HEK293T (cell line): ENCODE measurements at regions not wholly inside any gene's neighbourhood (a gene's known extent, or its start where the extent isn't known, plus 50 kb on each side); places are given as distances from the start of the nearest gene placed in this dataset.

Source experiments
- CTCF ChIA-PET: fragments of 350-600 bp; formaldehyde crosslinking; extraction: SDS; loops from one replicate; lab custom pipeline; 2021; ENCODE audit warnings: antibody characterized with exemption, inconsistent platforms; lab: Yijun Ruan, JAX
- POLR2A ChIA-PET: fragments of 350-600 bp; formaldehyde crosslinking; extraction: SDS; loops from one replicate; lab custom pipeline; 2020; ENCODE audit warnings: antibody characterized with exemption, inconsistent platforms; lab: Yijun Ruan, JAX
- DNase-seq: peaks from one replicate; pipeline ENCODE4 v3.0.0; 2012; ENCODE audit warnings: mixed read lengths; ENCODE audit errors: extremely low spot score
- ARNT ChIP-seq: fragments of 450-650 bp; IDR thresholded peaks from 2 replicates; pipeline ENCODE4 v1.6.1; 2017; ENCODE audit warnings: mild to moderate bottlenecking
- BHLHE40 ChIP-seq: fragments of 450-650 bp; IDR thresholded peaks from 2 replicates; pipeline ENCODE4 v1.6.1; 2016; ENCODE audit warnings: mild to moderate bottlenecking, moderate library complexity, borderline replicate concordance
- CTBP1 ChIP-seq: fragments of 450-650 bp; IDR thresholded peaks from 2 replicates; pipeline ENCODE4 v1.6.1; 2016; ENCODE audit warnings: borderline replicate concordance
- ELF4 ChIP-seq: fragments of 450-650 bp; IDR thresholded peaks from 2 replicates; pipeline ENCODE4 v1.6.1; 2017; ENCODE audit warnings: antibody characterized with exemption
- FOXA1 ChIP-seq: fragments of 450-650 bp; IDR thresholded peaks from 2 replicates; pipeline ENCODE4 v1.6.1; 2016; ENCODE audit warnings: mild to moderate bottlenecking
- FOXK2 ChIP-seq: fragments of 450-650 bp; IDR thresholded peaks from 2 replicates; pipeline ENCODE4 v1.6.1; 2016; ENCODE audit warnings: mild to moderate bottlenecking
- FOXM1 ChIP-seq: fragments of 450-650 bp; IDR thresholded peaks from 2 replicates; pipeline ENCODE4 v1.6.1; 2017; ENCODE audit warnings: mild to moderate bottlenecking, borderline replicate concordance
- HDGF ChIP-seq: fragments of 450-650 bp; IDR thresholded peaks from 2 replicates; pipeline ENCODE4 v1.6.1; 2017; ENCODE audit warnings: antibody characterized with exemption, borderline replicate concordance
- L3MBTL2 ChIP-seq: fragments of 450-650 bp; conservative IDR thresholded peaks from 2 replicates; pipeline ENCODE4 v1.6.1; 2016; ENCODE audit warnings: mild to moderate bottlenecking
- LEF1 ChIP-seq: fragments of 450-650 bp; IDR thresholded peaks from 2 replicates; pipeline ENCODE4 v1.6.1; 2017; ENCODE audit warnings: mild to moderate bottlenecking, borderline replicate concordance
- NFRKB ChIP-seq: fragments of 450-650 bp; IDR thresholded peaks from 2 replicates; pipeline ENCODE4 v1.6.1; 2016; ENCODE audit warnings: mild to moderate bottlenecking, moderate library complexity
- PKNOX1 ChIP-seq: fragments of 450-650 bp; IDR thresholded peaks from 2 replicates; pipeline ENCODE4 v1.6.1; 2016
- SP1 ChIP-seq: fragments of 450-650 bp; IDR thresholded peaks from 2 replicates; pipeline ENCODE4 v1.6.1; 2017
- SUZ12 ChIP-seq: fragments of 450-650 bp; IDR thresholded peaks from 2 replicates; pipeline ENCODE4 v1.6.1; 2016; ENCODE audit warnings: mild to moderate bottlenecking
- TARDBP ChIP-seq: fragments of 450-650 bp; IDR thresholded peaks from 2 replicates; pipeline ENCODE4 v1.6.1; 2016
- ZNF384 ChIP-seq: fragments of 450-650 bp; IDR thresholded peaks from 2 replicates; pipeline ENCODE4 v1.6.1; 2016

DNA sequence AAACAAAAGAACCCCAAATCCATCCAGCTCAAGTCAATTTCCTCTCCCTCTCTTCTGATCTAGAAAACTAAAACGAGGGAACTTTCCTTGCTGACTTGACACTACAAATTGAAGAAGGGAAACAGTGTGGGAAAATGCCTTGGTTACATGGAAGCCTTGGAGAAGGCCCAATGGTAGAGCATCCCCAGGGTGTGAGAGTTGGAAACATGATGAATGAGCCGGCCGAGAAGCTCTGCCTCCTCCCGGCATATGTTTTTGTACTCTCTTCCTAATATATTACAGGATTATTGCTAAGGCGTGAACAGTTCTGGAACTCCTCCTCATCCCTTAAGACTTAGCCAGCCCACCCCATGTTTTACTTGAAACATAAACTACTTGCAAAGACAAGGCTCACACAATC, 618.2 kb upstream of the MGMT start:
- TF ChIP-seq SUZ12: no peak
- TF ChIP-seq FOXA1: no peak
- TF ChIP-seq ZNF384: no peak
- TF ChIP-seq ARNT: no peak
- no peak for TF ChIP-seq TARDBP
- TF ChIP-seq BHLHE40: no peak
- no peak for TF ChIP-seq FOXK2
- TF ChIP-seq NFRKB: no peak
- TF ChIP-seq PKNOX1: no peak
- no peak for TF ChIP-seq L3MBTL2
- ChIA-PET CTCF (no interaction called here), POLR2A (no interaction called here)
- DNase-seq: no peak

DNA sequence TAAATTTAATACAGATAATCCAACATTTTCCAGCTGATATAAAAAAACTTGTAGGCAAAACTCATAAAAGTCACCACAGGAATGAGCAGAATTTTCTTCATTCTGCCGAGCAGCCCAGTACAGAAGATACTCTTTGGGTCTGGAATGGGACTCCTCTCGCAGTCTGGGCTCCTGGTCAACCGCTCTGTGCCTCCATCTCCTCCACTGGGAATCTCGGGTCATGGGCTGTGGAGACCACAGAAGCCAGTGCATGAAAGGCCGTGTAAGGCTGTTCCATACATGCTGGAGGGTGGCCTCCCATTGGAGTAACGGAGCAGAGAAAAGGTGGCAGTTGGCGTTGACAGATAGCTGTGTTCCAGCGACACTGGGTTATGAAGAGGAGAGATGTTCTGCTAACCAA, 616.4 kb upstream of the MGMT start:
- DNase-seq: no peak
- ChIA-PET POLR2A (no interaction called here), CTCF (no interaction called here)
- TF ChIP-seq LEF1 (no peak), SUZ12 (no peak), PKNOX1 (no peak), ELF4 (no peak), NFRKB (no peak), FOXM1 (no peak), ZNF384 (no peak), SP1 (no peak), L3MBTL2 (no peak), TARDBP (no peak), FOXK2 (no peak), HDGF (no peak), BHLHE40 (no peak), FOXA1 (no peak), ARNT (no peak), CTBP1 (no peak)

- no peak for DNase-seq
- ChIA-PET POLR2A (no interaction called here), CTCF (no interaction called here)
- TF ChIP-seq HDGF: no peak
- TF ChIP-seq ELF4: no peak
- no peak for TF ChIP-seq FOXM1
- TF ChIP-seq SP1: no peak
- no peak for TF ChIP-seq FOXK2
- no peak for TF ChIP-seq NFRKB
- no peak for TF ChIP-seq BHLHE40
- TF ChIP-seq PKNOX1: no peak
- TF ChIP-seq CTBP1: no peak
- TF ChIP-seq ARNT: no peak
- no peak for TF ChIP-seq ZNF384
Observed at GRCh38 chr10:128851281-128851680, 615.8 kb upstream of the MGMT start.

DNA sequence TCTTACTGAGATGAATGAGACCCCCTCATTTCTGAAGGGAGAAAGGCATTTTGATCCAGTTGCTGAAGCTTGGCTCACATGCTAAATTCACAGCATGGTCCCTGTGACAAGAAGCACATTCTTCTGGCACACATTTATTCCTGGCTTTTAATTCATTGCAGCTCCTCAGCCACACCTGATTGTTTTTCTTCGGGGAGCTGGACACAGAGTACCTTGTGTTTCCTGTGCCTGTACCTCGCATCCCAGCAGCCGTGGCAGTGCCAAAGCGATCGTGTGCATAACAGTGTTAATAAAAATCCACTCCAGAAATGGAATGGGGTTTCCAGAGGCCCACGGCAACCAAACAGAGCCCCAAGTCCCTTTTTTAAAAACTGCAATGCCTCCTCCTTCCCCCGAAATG, 615.3 kb upstream of the MGMT start:
- ChIA-PET CTCF (no interaction called here), POLR2A (no interaction called here)
- DNase-seq: no peak
- TF ChIP-seq LEF1 (no peak), CTBP1 (no peak), PKNOX1 (no peak), HDGF (no peak), FOXK2 (no peak), NFRKB (no peak), TARDBP (no peak)

GRCh38 chr10:128852449-128852848, 614.6 kb upstream of the MGMT start:
- TF ChIP-seq FOXM1 (no peak), ZNF384 (no peak), CTBP1 (no peak), L3MBTL2 (no peak)
- DNase-seq: no peak
- ChIA-PET CTCF (no interaction called here), POLR2A (no interaction called here)

DNA sequence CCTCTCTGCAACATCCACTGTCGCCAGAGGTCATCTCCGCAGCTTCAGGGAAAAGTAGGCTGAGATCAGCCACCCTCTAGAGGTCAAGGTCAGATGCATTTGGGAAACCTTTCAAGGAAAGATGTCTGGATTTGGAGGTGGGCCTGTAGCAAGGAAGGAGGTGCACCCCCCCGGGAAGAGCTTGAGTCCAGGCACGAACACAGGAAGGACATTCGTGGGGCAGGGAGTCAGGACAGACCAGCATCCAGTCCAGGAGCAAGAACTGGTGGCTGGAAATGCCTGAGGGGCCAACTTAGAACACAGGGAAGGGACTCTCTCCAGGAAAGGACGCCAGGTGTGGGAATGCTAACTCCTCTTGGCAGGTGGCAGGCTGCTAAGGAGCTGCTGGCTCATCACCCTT, 614.1 kb upstream of the MGMT start:
- ChIA-PET POLR2A (no interaction called here), CTCF (no interaction called here)
- DNase-seq: no peak
- TF ChIP-seq FOXK2 (no peak), HDGF (no peak), NFRKB (no peak), PKNOX1 (no peak), L3MBTL2 (no peak), ELF4 (no peak), SP1 (no peak), TARDBP (no peak), ARNT (no peak), BHLHE40 (no peak), ZNF384 (no peak), SUZ12 (no peak), FOXM1 (no peak), LEF1 (no peak)
